ENCODE measurements at regions not wholly inside any gene's neighbourhood (a gene's known extent, or its start where the extent isn't known, plus 50 kb on each side); places are given as distances from the start of the nearest gene placed in this dataset.

DNA sequence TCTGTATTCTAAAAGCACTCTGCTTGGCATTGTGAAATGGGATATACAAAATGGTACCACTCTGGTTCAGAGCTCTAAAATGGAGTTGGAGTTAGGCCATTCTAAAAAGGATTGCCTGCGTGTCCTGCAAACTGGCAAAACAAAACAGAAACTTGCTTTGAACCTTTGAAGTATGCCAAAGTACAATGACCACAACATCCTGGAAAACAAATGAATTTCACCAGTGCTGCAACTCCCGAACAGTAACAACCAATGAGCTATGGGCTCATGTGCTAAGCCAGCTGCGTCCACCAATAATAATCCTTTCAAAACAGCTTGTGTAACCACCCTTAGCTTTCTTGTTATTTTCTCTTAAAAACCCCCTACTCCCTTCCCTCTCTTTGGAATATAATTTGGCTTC, 88.4 kb upstream of the CXCL14 start:
- Histone ChIP-seq H3K23ac (ENCODE audit: low read depth, low read length, poor library complexity) (no peak overlapping the region), H2BK12ac (ENCODE audit: low read length) (no peak overlapping the region), H3K4ac (ENCODE audit: low read length) (no peak overlapping the region), H3K36me3 (replicated peaks in 1 of 2; ENCODE audit: control insufficient read depth in 2 of 2, insufficient read depth in 2 of 2, low read length in 2 of 2) (no peaks in the 10 kb centered on the region), H2AFZ (ENCODE audit: low read length) (no peak overlapping the region), H3K18ac (ENCODE audit: low read length) (no peak overlapping the region), H2AK5ac (ENCODE audit: low read depth, low read length) (no peak overlapping the region), H3K4me2 (ENCODE audit: insufficient read depth, low read length, poor library complexity, severe bottlenecking) (no peak overlapping the region), H3K4me1 (ENCODE audit: control insufficient read depth in 2 of 2, insufficient read depth in 1 of 2, low read depth in 1 of 2, low read length in 2 of 2) (peaks cover 0 to 2% of the 10 kb centered on the region in 2 donors), H3K14ac (ENCODE audit: low read length) (no peak overlapping the region), H3K9ac (ENCODE audit: low read depth, low read length, poor library complexity) (no peak overlapping the region), H4K91ac (ENCODE audit: low read depth, low read length, poor library complexity) (no peak overlapping the region), H3K27ac (replicated peaks; ENCODE audit: low read length) (no peak overlapping the region), H4K8ac (ENCODE audit: low read depth, low read length) (no peak overlapping the region), H3K27me3 (ENCODE audit: control insufficient read depth in 3 of 3, insufficient read depth in 3 of 3, low read depth in 1 of 3, low read length in 3 of 3) (no peaks in the 10 kb centered on the region), H3K79me1 (ENCODE audit: low read depth, low read length) (no peaks in the 10 kb centered on the region), H3K4me3 (ENCODE audit: low read length in 2 of 2) (no peak overlapping the region), H3K9me3 (replicated peaks in 1 of 2; ENCODE audit: control insufficient read depth in 2 of 2, insufficient read depth in 1 of 2, low read depth in 1 of 2, low read length in 2 of 2) (peaks cover 0 to 2% of the 10 kb centered on the region in 2 donors), H2BK15ac (ENCODE audit: low read length) (no peak overlapping the region), H2BK5ac (ENCODE audit: low read length) (no peak overlapping the region), H2BK120ac (ENCODE audit: low read depth, low read length) (no peak overlapping the region)
- WGBS, 2 donors (ENCODE audit: extremely low coverage in 2 of 2, insufficient read length in 2 of 2, insufficient replicate concordance in 1 of 2): no CpG with 5 or more reads among the region's 3 CpGs
- DNase-seq (ENCODE audit: low spot score): no peak

DNA sequence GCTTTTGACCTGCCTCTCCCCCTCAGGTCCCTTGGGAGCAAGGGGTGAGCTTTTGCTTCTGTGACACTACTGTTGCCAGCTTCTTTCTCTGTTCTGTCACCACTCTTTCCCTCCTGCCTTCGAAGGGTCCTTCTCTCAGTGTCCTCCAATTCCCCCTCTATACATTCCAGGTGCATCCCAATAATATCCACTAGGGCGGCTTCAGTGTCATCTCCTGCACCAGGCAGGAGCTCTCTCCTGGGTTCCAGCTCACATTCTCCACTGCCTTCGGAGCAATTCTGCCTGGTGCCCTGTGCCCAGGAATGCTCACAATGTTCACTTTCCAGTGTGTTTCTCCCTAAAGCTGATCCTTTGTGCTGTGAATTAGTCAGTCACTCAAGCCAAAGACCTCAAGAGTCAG, 83.9 kb upstream of the CXCL14 start:
- no peak for DNase-seq (ENCODE audit: low spot score)
- Histone ChIP-seq H4K91ac (ENCODE audit: low read depth, low read length, poor library complexity) (no peak overlapping the region), H2AFZ (ENCODE audit: low read length) (no peak overlapping the region), H2BK15ac (ENCODE audit: low read length) (no peak overlapping the region), H4K8ac (ENCODE audit: low read depth, low read length) (no peak overlapping the region), H3K4me2 (ENCODE audit: insufficient read depth, low read length, poor library complexity, severe bottlenecking) (no peak overlapping the region), H3K27me3 (ENCODE audit: control insufficient read depth in 3 of 3, insufficient read depth in 3 of 3, low read depth in 1 of 3, low read length in 3 of 3) (no peaks in the 10 kb centered on the region), H2BK12ac (ENCODE audit: low read length) (no peak overlapping the region), H2BK5ac (ENCODE audit: low read length) (no peak overlapping the region), H3K23ac (ENCODE audit: low read depth, low read length, poor library complexity) (no peak overlapping the region), H2BK120ac (ENCODE audit: low read depth, low read length) (no peak overlapping the region), H3K18ac (ENCODE audit: low read length) (no peak overlapping the region), H3K79me1 (ENCODE audit: low read depth, low read length) (no peaks in the 10 kb centered on the region), H3K4me3 (ENCODE audit: low read length in 2 of 2) (no peak overlapping the region), H3K9me3 (replicated peaks in 1 of 2; ENCODE audit: control insufficient read depth in 2 of 2, insufficient read depth in 1 of 2, low read depth in 1 of 2, low read length in 2 of 2) (no peaks in the 10 kb centered on the region), H3K27ac (replicated peaks; ENCODE audit: low read length) (no peak overlapping the region), H3K36me3 (replicated peaks in 1 of 2; ENCODE audit: control insufficient read depth in 2 of 2, insufficient read depth in 2 of 2, low read length in 2 of 2) (no peaks in the 10 kb centered on the region), H3K14ac (ENCODE audit: low read length) (no peak overlapping the region), H3K9ac (ENCODE audit: low read depth, low read length, poor library complexity) (no peak overlapping the region), H3K4me1 (ENCODE audit: control insufficient read depth in 2 of 2, insufficient read depth in 1 of 2, low read depth in 1 of 2, low read length in 2 of 2) (peaks cover 0 to 4% of the 10 kb centered on the region in 2 donors), H2AK5ac (ENCODE audit: low read depth, low read length) (no peak overlapping the region), H3K4ac (ENCODE audit: low read length) (no peak overlapping the region)
- no CpG with 5 or more reads among the region's 3 CpGs for WGBS, 2 donors (ENCODE audit: extremely low coverage in 2 of 2, insufficient read length in 2 of 2, insufficient replicate concordance in 1 of 2)

- no peaks in the 10 kb centered on the region for H3K79me1 ChIP-seq (ENCODE audit: low read depth, low read length)
- H3K14ac ChIP-seq (ENCODE audit: low read length): no peak overlapping the region
- no peak overlapping the region for H2BK120ac ChIP-seq (ENCODE audit: low read depth, low read length)
- peaks cover 0 to 4% of the 10 kb centered on the region in 2 donors for H3K4me1 ChIP-seq (ENCODE audit: control insufficient read depth in 2 of 2, insufficient read depth in 1 of 2, low read depth in 1 of 2, low read length in 2 of 2)
- H4K8ac ChIP-seq (ENCODE audit: low read depth, low read length): no peak overlapping the region
- no peak overlapping the region for H3K9ac ChIP-seq (ENCODE audit: low read depth, low read length, poor library complexity)
- no peak overlapping the region for H3K27ac ChIP-seq (replicated peaks; ENCODE audit: low read length)
- H2BK15ac ChIP-seq (ENCODE audit: low read length): no peak overlapping the region
- H3K4ac ChIP-seq (ENCODE audit: low read length): no peak overlapping the region
- no peaks in the 10 kb centered on the region for H3K27me3 ChIP-seq (ENCODE audit: control insufficient read depth in 3 of 3, insufficient read depth in 3 of 3, low read depth in 1 of 3, low read length in 3 of 3)
- no peak overlapping the region for H2AK5ac ChIP-seq (ENCODE audit: low read depth, low read length)
- no peak overlapping the region for H4K91ac ChIP-seq (ENCODE audit: low read depth, low read length, poor library complexity)
- H2AFZ ChIP-seq (ENCODE audit: low read length): no peak overlapping the region
- H2BK12ac ChIP-seq (ENCODE audit: low read length): no peak overlapping the region
- H3K4me2 ChIP-seq (ENCODE audit: insufficient read depth, low read length, poor library complexity, severe bottlenecking): no peak overlapping the region
- no peak overlapping the region for H2BK5ac ChIP-seq (ENCODE audit: low read length)
- no peaks in the 10 kb centered on the region for H3K36me3 ChIP-seq (replicated peaks in 1 of 2; ENCODE audit: control insufficient read depth in 2 of 2, insufficient read depth in 2 of 2, low read length in 2 of 2)
- H3K9me3 ChIP-seq (replicated peaks in 1 of 2; ENCODE audit: control insufficient read depth in 2 of 2, insufficient read depth in 1 of 2, low read depth in 1 of 2, low read length in 2 of 2): no peaks in the 10 kb centered on the region
- no peak overlapping the region for H3K23ac ChIP-seq (ENCODE audit: low read depth, low read length, poor library complexity)
- DNase-seq (ENCODE audit: low spot score): no peak
- no peak overlapping the region for H3K4me3 ChIP-seq (ENCODE audit: low read length in 2 of 2)
- no CpG with 5 or more reads among the region's 3 CpGs for WGBS, 2 donors (ENCODE audit: extremely low coverage in 2 of 2, insufficient read length in 2 of 2, insufficient replicate concordance in 1 of 2)
- no peak overlapping the region for H3K18ac ChIP-seq (ENCODE audit: low read length)
Observed at GRCh38 chr5:135662061-135662481, 83.3 kb upstream of the CXCL14 start.

GRCh38 chr5:135660826-135661575, 82.2 kb upstream of the CXCL14 start:
- DNase-seq (ENCODE audit: low spot score): no peak

More at GRCh38 chr5:135660826-135661575, 82.2 kb upstream of the CXCL14 start:
- Histone ChIP-seq H3K14ac (ENCODE audit: low read length) (no peak overlapping the region), H3K4me3 (ENCODE audit: low read length in 2 of 2) (no peak overlapping the region), H2BK15ac (ENCODE audit: low read length) (no peak overlapping the region), H4K91ac (ENCODE audit: low read depth, low read length, poor library complexity) (no peak overlapping the region), H3K36me3 (replicated peaks in 1 of 2; ENCODE audit: control insufficient read depth in 2 of 2, insufficient read depth in 2 of 2, low read length in 2 of 2) (no peaks in the 10 kb centered on the region), H2AFZ (ENCODE audit: low read length) (no peak overlapping the region), H3K4me1 (ENCODE audit: control insufficient read depth in 2 of 2, insufficient read depth in 1 of 2, low read depth in 1 of 2, low read length in 2 of 2) (peaks cover 0 to 4% of the 10 kb centered on the region in 2 donors), H3K9me3 (replicated peaks in 1 of 2; ENCODE audit: control insufficient read depth in 2 of 2, insufficient read depth in 1 of 2, low read depth in 1 of 2, low read length in 2 of 2) (no peaks in the 10 kb centered on the region), H3K27me3 (ENCODE audit: control insufficient read depth in 3 of 3, insufficient read depth in 3 of 3, low read depth in 1 of 3, low read length in 3 of 3) (no peaks in the 10 kb centered on the region), H3K79me1 (ENCODE audit: low read depth, low read length) (no peaks in the 10 kb centered on the region), H2AK5ac (ENCODE audit: low read depth, low read length) (peak overlapping the region; percentile 33), H2BK120ac (ENCODE audit: low read depth, low read length) (no peak overlapping the region), H3K27ac (replicated peaks; ENCODE audit: low read length) (no peak overlapping the region), H4K8ac (ENCODE audit: low read depth, low read length) (no peak overlapping the region), H3K4me2 (ENCODE audit: insufficient read depth, low read length, poor library complexity, severe bottlenecking) (no peak overlapping the region), H3K18ac (ENCODE audit: low read length) (no peak overlapping the region), H2BK5ac (ENCODE audit: low read length) (no peak overlapping the region), H2BK12ac (ENCODE audit: low read length) (no peak overlapping the region), H3K23ac (ENCODE audit: low read depth, low read length, poor library complexity) (no peak overlapping the region), H3K9ac (ENCODE audit: low read depth, low read length, poor library complexity) (no peak overlapping the region), H3K4ac (ENCODE audit: low read length) (no peak overlapping the region)
- WGBS, 2 donors (ENCODE audit: extremely low coverage in 2 of 2, insufficient read length in 2 of 2, insufficient replicate concordance in 1 of 2): no CpG with 5 or more reads among the region's 3 CpGs

Data from neuronal stem cell (in vitro differentiated cells).